Heart left ventricle (tissue), 13 donors: ENCODE measurements at regions not wholly inside any gene's neighbourhood (a gene's known extent, or its start where the extent isn't known, plus 50 kb on each side); places are given as distances from the start of the nearest gene placed in this dataset.

Experiments
- CTCF ChIP-seq, 12 donors: fragments of 200-600 bp; sonication (generic) in 4 of 12; IDR thresholded peaks; one replicate each; pipeline versions ENCODE4 v1.5.0 to v1.8.0; 2018 to 2022; ENCODE audit warnings: antibody characterized with exemption in 12 of 12, mild to moderate bottlenecking in 5 of 12
- POLR2A ChIP-seq, 2 donors: fragments of 450-650 bp; IDR thresholded peaks; one replicate each; pipeline ENCODE4 v1.6.1; 2017; ENCODE audit warnings: antibody characterized with exemption in 2 of 2, mild to moderate bottlenecking in 2 of 2, moderate library complexity in 2 of 2
- donor health status: ischemic (EF 13 %, LVEDD 7.1; RV severe dilation, severe dysfunction).
- donor health status: DM: no; HTN: yes; CAD: no.
- donor health status: DM: no; HTN: no; CAD: no.
- donor health status: ischemic (EF 25% LVEDD 6.9; RV normal size, moderate dysfunction).
- donor health status: ischemic (EF 25% LVEDD 5.7; RV mildly dilated, moderate dysfunction).
- donor health status: ischemic (EF 35%, LVEDD 5.7; RV mildly dilated, moderate dysfunction).
- donor health status: nonischemic (EF 11% LVEDD 7.7; RV severe dilation, severe dysfunction).
- donor health status: DM: yes; HTN: yes; CAD: no.
- donor health status: PGD.
- donor health status: ischemic (EF 29% LVEDD 5.4; RV normal size, mild dysfunction).
- donor health status: nonischemic (EF 23%, LVEDD 6.1; RV moderate dilation, normal function).

GRCh38 chr14:79920180-79920692, 291.1 kb downstream of the DIO2 start:
- TF ChIP-seq POLR2A (IDR thresholded peaks at IDR 0.05), result no peak
- TF ChIP-seq CTCF (IDR thresholded peaks at IDR 0.05), result no peak
